ENCODE measurements at regions not wholly inside any gene's neighbourhood (a gene's known extent, or its start where the extent isn't known, plus 50 kb on each side); places are given as distances from the start of the nearest gene placed in this dataset.
"Not testable (repeated sequence)": the region's sequence is repeated elsewhere in the genome, so short reads cannot be mapped to it uniquely, and the experiment has no call there.

- Mint-ChIP-seq H3K4me1 (peaks cover 4% of the 10 kb centered on the region), H3K36me3 (ENCODE audit: low read depth) (no peaks in the 10 kb centered on the region), H3K9me3 (peaks cover 32% of the 10 kb centered on the region), H3K27me3 (ENCODE audit: low read depth) (peaks cover 32% of the 10 kb centered on the region), H3K4me3 (no peak overlapping the region), H3K27ac (no peak overlapping the region)
- no peak for TF ChIP-seq CTCF (IDR thresholded peaks at IDR 0.05; ENCODE audit: unreplicated experiment in 3 of 3)
Observed at GRCh38 chr4:1589098-1589497, 95.0 kb downstream of the FAM53A start.

GRCh38 chr4:1588306-1588705 is 95.8 kb downstream of the FAM53A start:
- H3K36me3 Mint-ChIP-seq (ENCODE audit: low read depth) = no peaks in the 10 kb centered on the region
- no peak for TF ChIP-seq CTCF (IDR thresholded peaks at IDR 0.05; ENCODE audit: unreplicated experiment in 3 of 3)
- peaks cover 32% of the 10 kb centered on the region for H3K9me3 Mint-ChIP-seq
- H3K4me1 Mint-ChIP-seq = no peaks in the 10 kb centered on the region
- H3K4me3 Mint-ChIP-seq = no peak overlapping the region
- no peak overlapping the region for H3K27ac Mint-ChIP-seq
- peaks cover 32% of the 10 kb centered on the region for H3K27me3 Mint-ChIP-seq (ENCODE audit: low read depth)

GRCh38 chr4:1584498-1584897 is 99.6 kb downstream of the FAM53A start:
- TF ChIP-seq CTCF (IDR thresholded peaks at IDR 0.05; ENCODE audit: unreplicated experiment in 3 of 3) = no peak
- no peaks in the 10 kb centered on the region for H3K36me3 Mint-ChIP-seq (ENCODE audit: low read depth)
- no peak overlapping the region for H3K27ac Mint-ChIP-seq
- no peak overlapping the region for H3K4me3 Mint-ChIP-seq
- peaks cover 5% of the 10 kb centered on the region for H3K4me1 Mint-ChIP-seq
- H3K9me3 Mint-ChIP-seq = peaks cover 21% of the 10 kb centered on the region
- peaks cover 53% of the 10 kb centered on the region for H3K27me3 Mint-ChIP-seq (ENCODE audit: low read depth)

GRCh38 chr4:1583859-1584258 is 100.3 kb downstream of the FAM53A start:
- Mint-ChIP-seq H3K27me3 (ENCODE audit: low read depth) (peaks cover 53% of the 10 kb centered on the region), H3K9me3 (peaks cover 20% of the 10 kb centered on the region), H3K27ac (no peak overlapping the region), H3K4me3 (no peak overlapping the region), H3K4me1 (peaks cover 5% of the 10 kb centered on the region), H3K36me3 (ENCODE audit: low read depth) (no peaks in the 10 kb centered on the region)
- TF ChIP-seq CTCF (IDR thresholded peaks at IDR 0.05; ENCODE audit: unreplicated experiment in 3 of 3) = no peak

GRCh38 chr4:1583051-1583785 is 100.9 kb downstream of the FAM53A start:
- Mint-ChIP-seq H3K9me3 (peaks cover 13% of the 10 kb centered on the region), H3K36me3 (ENCODE audit: low read depth) (no peaks in the 10 kb centered on the region), H3K4me3 (no peak overlapping the region), H3K27ac (no peak overlapping the region), H3K27me3 (ENCODE audit: low read depth) (peaks cover 53% of the 10 kb centered on the region), H3K4me1 (peaks cover 5% of the 10 kb centered on the region)
- no peak for TF ChIP-seq CTCF (IDR thresholded peaks at IDR 0.05; ENCODE audit: unreplicated experiment in 3 of 3)

- no peak overlapping the region for H3K4me3 Mint-ChIP-seq
- H3K4me1 Mint-ChIP-seq = peaks cover 5% of the 10 kb centered on the region
- TF ChIP-seq CTCF (IDR thresholded peaks at IDR 0.05; ENCODE audit: unreplicated experiment in 3 of 3) = no peak
- H3K27ac Mint-ChIP-seq = no peak overlapping the region
- no peaks in the 10 kb centered on the region for H3K36me3 Mint-ChIP-seq (ENCODE audit: low read depth)
- H3K9me3 Mint-ChIP-seq = peaks cover 10% of the 10 kb centered on the region
- peaks cover 59% of the 10 kb centered on the region for H3K27me3 Mint-ChIP-seq (ENCODE audit: low read depth)
Observed at GRCh38 chr4:1582227-1582626, 101.9 kb downstream of the FAM53A start.

- H3K27ac Mint-ChIP-seq; H3K4me1 Mint-ChIP-seq; H3K36me3 Mint-ChIP-seq (ENCODE audit: low read depth); H3K9me3 Mint-ChIP-seq: not testable (repeated sequence)
- Mint-ChIP-seq H3K4me3 (peak overlapping the region; percentile 56 to 71 (median 58)), H3K27me3 (ENCODE audit: low read depth) (peaks cover 63% of the 10 kb centered on the region)
Observed at GRCh38 chr4:1581164-1581894, 102.8 kb downstream of the FAM53A start.

- not testable (repeated sequence) for H3K36me3 Mint-ChIP-seq (ENCODE audit: low read depth); H3K4me3 Mint-ChIP-seq; H3K4me1 Mint-ChIP-seq; H3K9me3 Mint-ChIP-seq; H3K27ac Mint-ChIP-seq
- peaks cover 68% of the 10 kb centered on the region for H3K27me3 Mint-ChIP-seq (ENCODE audit: low read depth)
Observed at GRCh38 chr4:1580692-1581012, 103.5 kb downstream of the FAM53A start.

Data from nephron (organoid).